ENCODE measurements at regions not wholly inside any gene's neighbourhood (a gene's known extent, or its start where the extent isn't known, plus 50 kb on each side); places are given as distances from the start of the nearest gene placed in this dataset.

DNA sequence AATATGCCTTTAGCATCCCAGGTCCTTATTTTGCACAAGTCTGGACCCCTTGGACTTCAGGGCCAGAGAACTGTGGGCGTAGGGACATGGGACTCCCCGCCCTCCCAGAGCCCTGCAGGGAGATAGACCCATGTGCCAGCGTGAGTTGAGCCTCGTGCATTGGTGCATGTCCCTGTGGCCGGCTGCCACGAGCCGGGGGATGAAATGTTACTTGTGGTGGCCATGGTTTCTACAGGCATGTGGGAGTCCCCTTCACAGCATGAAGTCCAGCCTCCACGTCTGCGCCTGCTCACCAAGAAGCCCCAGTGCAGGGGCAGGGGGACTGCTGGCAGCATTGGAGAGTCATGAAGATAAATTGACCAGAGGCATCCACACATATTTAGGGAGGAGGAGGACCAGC, 470.0 kb downstream of the BCL11B start:
- TF ChIP-seq, protein P1, sequence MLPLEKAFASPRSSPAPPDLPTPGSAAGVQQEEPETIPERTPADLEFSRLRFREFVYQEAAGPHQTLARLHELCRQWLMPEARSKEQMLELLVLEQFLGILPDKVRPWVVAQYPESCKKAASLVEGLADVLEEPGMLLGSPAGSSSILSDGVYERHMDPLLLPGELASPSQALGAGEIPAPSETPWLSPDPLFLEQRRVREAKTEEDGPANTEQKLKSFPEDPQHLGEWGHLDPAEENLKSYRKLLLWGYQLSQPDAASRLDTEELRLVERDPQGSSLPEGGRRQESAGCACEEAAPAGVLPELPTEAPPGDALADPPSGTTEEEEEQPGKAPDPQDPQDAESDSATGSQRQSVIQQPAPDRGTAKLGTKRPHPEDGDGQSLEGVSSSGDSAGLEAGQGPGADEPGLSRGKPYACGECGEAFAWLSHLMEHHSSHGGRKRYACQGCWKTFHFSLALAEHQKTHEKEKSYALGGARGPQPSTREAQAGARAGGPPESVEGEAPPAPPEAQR (CRISPR knock-in tag; IDR thresholded peaks at IDR 0.05): no peak
- no peak for TF ChIP-seq GTF2I (CRISPR knock-in tag; conservative IDR thresholded peaks at IDR 0.05)
- TF ChIP-seq CREM (CRISPR knock-in tag; IDR thresholded peaks at IDR 0.05): no peak
- TF ChIP-seq, protein P2, sequence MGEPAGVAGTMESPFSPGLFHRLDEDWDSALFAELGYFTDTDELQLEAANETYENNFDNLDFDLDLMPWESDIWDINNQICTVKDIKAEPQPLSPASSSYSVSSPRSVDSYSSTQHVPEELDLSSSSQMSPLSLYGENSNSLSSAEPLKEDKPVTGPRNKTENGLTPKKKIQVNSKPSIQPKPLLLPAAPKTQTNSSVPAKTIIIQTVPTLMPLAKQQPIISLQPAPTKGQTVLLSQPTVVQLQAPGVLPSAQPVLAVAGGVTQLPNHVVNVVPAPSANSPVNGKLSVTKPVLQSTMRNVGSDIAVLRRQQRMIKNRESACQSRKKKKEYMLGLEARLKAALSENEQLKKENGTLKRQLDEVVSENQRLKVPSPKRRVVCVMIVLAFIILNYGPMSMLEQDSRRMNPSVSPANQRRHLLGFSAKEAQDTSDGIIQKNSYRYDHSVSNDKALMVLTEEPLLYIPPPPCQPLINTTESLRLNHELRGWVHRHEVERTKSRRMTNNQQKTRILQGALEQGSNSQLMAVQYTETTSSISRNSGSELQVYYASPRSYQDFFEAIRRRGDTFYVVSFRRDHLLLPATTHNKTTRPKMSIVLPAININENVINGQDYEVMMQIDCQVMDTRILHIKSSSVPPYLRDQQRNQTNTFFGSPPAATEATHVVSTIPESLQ (CRISPR knock-in tag; IDR thresholded peaks at IDR 0.05): no peak
- no peak for TF ChIP-seq TEAD1 (CRISPR knock-in tag; IDR thresholded peaks at IDR 0.05)
- ChIA-PET POLR2A (no interaction called here), CTCF (no interaction called here)
- DNase-seq (ENCODE audit: low spot score) (no peak), ATAC-seq (no peak)
- peaks cover 8% of the 10 kb centered on the region for H3K4me1 Mint-ChIP-seq
- no peaks in the 10 kb centered on the region for H3K27me3 Mint-ChIP-seq (ENCODE audit: low read depth)
- no peaks in the 10 kb centered on the region for H3K36me3 Mint-ChIP-seq
- no peak overlapping the region for H3K4me3 Mint-ChIP-seq
- H3K27ac Mint-ChIP-seq: no peak overlapping the region
- H3K9me3 Mint-ChIP-seq: peaks cover 8% of the 10 kb centered on the region

DNA sequence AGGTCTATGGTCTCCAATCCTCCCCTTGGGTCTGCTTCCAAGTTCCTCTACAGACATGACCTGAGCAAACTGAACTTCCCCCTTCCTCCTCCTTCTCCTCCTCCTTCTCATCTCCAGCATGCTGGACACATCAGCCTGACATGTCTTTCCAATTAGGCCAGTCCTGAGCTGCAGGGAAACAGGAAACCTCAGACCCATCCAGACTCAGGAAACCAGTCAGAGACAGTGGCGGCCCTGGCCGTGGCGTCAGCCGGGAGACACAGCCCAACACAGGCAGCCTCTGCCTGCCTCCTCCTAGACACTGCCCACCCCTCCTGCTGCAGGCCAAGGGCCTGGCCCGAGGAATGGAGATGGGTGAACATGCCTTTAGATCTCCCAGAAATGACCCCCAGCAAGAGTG, 468.8 kb downstream of the BCL11B start:
- H3K9me3 Mint-ChIP-seq: peaks cover 8% of the 10 kb centered on the region
- ATAC-seq: no peak
- DNase-seq (ENCODE audit: low spot score): no peak
- no peak for TF ChIP-seq KAT7 (CRISPR knock-in tag; IDR thresholded peaks at IDR 0.05; ENCODE audit: borderline replicate concordance)
- no peak for TF ChIP-seq GABPB1 (CRISPR knock-in tag; IDR thresholded peaks at IDR 0.05)
- TF ChIP-seq MXD4 (CRISPR knock-in tag; IDR thresholded peaks at IDR 0.05; ENCODE audit: borderline replicate concordance): no peak
- TF ChIP-seq, protein P3, sequence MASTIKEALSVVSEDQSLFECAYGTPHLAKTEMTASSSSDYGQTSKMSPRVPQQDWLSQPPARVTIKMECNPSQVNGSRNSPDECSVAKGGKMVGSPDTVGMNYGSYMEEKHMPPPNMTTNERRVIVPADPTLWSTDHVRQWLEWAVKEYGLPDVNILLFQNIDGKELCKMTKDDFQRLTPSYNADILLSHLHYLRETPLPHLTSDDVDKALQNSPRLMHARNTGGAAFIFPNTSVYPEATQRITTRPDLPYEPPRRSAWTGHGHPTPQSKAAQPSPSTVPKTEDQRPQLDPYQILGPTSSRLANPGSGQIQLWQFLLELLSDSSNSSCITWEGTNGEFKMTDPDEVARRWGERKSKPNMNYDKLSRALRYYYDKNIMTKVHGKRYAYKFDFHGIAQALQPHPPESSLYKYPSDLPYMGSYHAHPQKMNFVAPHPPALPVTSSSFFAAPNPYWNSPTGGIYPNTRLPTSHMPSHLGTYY (CRISPR knock-in tag; IDR thresholded peaks at IDR 0.05): no peak
- no peak for TF ChIP-seq ZNF263 (CRISPR knock-in tag; IDR thresholded peaks at IDR 0.05; ENCODE audit: low read depth)
- no peak for TF ChIP-seq TCF7 (CRISPR knock-in tag; IDR thresholded peaks at IDR 0.05; ENCODE audit: low read depth)
- TF ChIP-seq, protein P4, sequence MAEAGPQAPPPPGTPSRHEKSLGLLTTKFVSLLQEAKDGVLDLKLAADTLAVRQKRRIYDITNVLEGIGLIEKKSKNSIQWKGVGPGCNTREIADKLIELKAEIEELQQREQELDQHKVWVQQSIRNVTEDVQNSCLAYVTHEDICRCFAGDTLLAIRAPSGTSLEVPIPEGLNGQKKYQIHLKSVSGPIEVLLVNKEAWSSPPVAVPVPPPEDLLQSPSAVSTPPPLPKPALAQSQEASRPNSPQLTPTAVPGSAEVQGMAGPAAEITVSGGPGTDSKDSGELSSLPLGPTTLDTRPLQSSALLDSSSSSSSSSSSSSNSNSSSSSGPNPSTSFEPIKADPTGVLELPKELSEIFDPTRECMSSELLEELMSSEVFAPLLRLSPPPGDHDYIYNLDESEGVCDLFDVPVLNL (CRISPR knock-in tag; IDR thresholded peaks at IDR 0.05; ENCODE audit: borderline replicate concordance, low read depth): no peak
- TF ChIP-seq ELF4 (CRISPR knock-in tag; IDR thresholded peaks at IDR 0.05; ENCODE audit: low read depth): no peak
- no peak for TF ChIP-seq CREB1 (CRISPR knock-in tag; IDR thresholded peaks at IDR 0.05)
- TF ChIP-seq JUN (CRISPR knock-in tag; IDR thresholded peaks at IDR 0.05): no peak
- TF ChIP-seq ZNF416 (CRISPR knock-in tag; IDR thresholded peaks at IDR 0.05): no peak
- TF ChIP-seq ZNF423 (CRISPR knock-in tag; IDR thresholded peaks at IDR 0.05): no peak
- no peak overlapping the region for H3K4me3 Mint-ChIP-seq
- H3K27me3 Mint-ChIP-seq (ENCODE audit: low read depth): no peaks in the 10 kb centered on the region; the same call in 1 of the 2 replicates
- no peaks in the 10 kb centered on the region for H3K36me3 Mint-ChIP-seq
- no peak overlapping the region for H3K27ac Mint-ChIP-seq
- POLR2A ChIA-PET: no interaction called here
- CTCF ChIA-PET: no interaction called here
- H3K4me1 Mint-ChIP-seq: peaks cover 4% of the 10 kb centered on the region

Data from WTC11 (cell line).